Keratinocyte (primary cell): ENCODE measurements at regions not wholly inside any gene's neighbourhood (a gene's known extent, or its start where the extent isn't known, plus 50 kb on each side); places are given as distances from the start of the nearest gene placed in this dataset.

Experiments
- CTCF ChIP-seq, 3 experiments: IDR thresholded peaks in 1 of 3; conservative IDR thresholded peaks in 1 of 3; optimal IDR thresholded peaks in 1 of 3; 2 replicates in 2 of 3; 3 replicates in 1 of 3; pipeline versions ENCODE3 to v1.5.1; 2011; ENCODE audit warnings: low read length in 3 of 3, mild to moderate bottlenecking in 3 of 3, moderate library complexity in 2 of 3, control low read depth in 1 of 3, inconsistent platforms in 1 of 3; ENCODE audit not compliant: insufficient read depth in 2 of 3; ENCODE audit errors: extremely low read depth in 1 of 3
- EZH2 ChIP-seq: IDR thresholded peaks from one replicate; pipeline ENCODE4 v1.6.1; 2012; ENCODE audit warnings: inconsistent platforms, mild to moderate bottlenecking, low read length, moderate library complexity

GRCh38 chr6:145119081-145119480, 616.2 kb downstream of the EPM2A start:
- TF ChIP-seq CTCF (optimal IDR thresholded peaks at IDR 0.05 in 1 of 3, IDR thresholded peaks at IDR 0.05 in 1 of 3, conservative IDR thresholded peaks at IDR 0.05 in 1 of 3; ENCODE audit: extremely low read depth in 1 of 3, insufficient read depth in 2 of 3, low read length in 3 of 3): no peak
- TF ChIP-seq EZH2: no peak
